GM19239 (cell line): ENCODE measurements at regions not wholly inside any gene's neighbourhood (a gene's known extent, or its start where the extent isn't known, plus 50 kb on each side); places are given as distances from the start of the nearest gene placed in this dataset.
"Not testable (repeated sequence)": the region's sequence is repeated elsewhere in the genome, so short reads cannot be mapped to it uniquely, and the experiment has no call there.

Experiments
- DNase-seq: peaks from one replicate; pipeline ENCODE4 v3.0.0; 2011; ENCODE audit warnings: low spot score; ENCODE audit not compliant: insufficient read length
- FAIRE-seq: peaks from 2 replicates; lab custom pipeline; 2011; peaks lifted over from hg19 to GRCh38; lab: Jason Lieb, UNC

GRCh38 chr10:28139138-28139537 lies 140.3 kb upstream of the ODAD2 start:
- FAIRE-seq = no peak
- DNase-seq = no peak

GRCh38 chr10:28137907-28138880 lies 139.3 kb upstream of the ODAD2 start:
- FAIRE-seq (no peak), DNase-seq (no peak)

DNA sequence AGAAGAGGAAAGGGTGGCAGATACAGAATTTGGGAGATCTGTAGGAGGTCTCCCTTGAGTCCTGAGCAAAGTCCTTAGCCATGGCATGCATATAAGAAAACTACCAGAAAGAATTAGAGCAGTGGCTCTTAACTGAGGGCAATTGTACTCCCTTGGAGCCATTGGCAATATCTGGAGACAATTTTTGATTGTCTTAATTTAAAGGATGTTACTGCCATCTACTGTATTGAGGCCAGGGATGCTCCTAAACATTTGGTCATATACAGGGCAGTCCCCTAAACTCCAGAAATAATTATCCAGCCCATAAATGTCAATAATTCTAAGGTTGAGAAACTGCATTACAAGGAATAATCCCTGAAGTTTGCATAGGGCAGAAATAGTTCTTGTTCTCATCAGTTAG lies 136.4 kb upstream of the ODAD2 start:
- no peak for FAIRE-seq
- DNase-seq = no peak

DNA sequence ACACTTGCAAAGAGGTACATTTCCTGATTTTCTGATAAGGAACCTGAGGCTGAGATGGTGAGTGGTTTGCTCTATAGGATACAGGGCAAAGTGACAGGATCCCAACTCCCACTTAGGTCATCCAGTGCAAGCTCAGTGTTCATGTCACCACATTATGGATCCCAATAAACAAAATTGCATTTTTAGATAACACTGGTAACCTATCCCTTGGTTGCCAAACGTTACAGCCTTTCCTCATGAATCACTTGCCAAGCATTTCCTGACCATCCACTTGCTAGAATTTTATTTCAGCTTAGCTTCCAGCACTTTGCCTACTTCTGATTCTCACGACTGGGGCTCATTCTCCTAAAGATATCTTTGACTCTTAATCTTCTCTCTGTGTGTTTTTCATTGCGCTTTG lies 131.4 kb upstream of the ODAD2 start:
- DNase-seq (no peak), FAIRE-seq (no peak)

- DNase-seq = no peak
- FAIRE-seq = no peak
Measured at GRCh38 chr10:28127881-28128280, 129.0 kb upstream of the ODAD2 start.

DNA sequence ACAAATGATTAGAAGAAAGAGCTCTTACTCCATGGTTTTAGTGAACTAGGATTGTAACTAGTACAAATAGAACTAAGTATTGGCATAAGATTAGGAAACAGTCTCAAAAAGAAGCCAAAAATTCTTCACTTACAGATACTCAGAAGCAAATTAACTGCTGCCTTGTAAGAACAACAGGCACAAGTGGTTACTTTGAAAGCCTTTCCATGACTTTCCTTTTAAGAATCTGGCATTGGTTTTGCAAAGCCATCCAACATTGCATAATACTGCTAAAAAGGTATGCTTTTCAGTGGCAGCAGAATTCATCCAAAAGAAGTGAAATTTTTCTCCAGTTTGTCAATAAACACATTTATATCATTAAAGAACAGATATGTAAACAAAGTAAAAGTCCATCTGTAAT lies 126.8 kb upstream of the ODAD2 start:
- DNase-seq = no peak
- no peak for FAIRE-seq

GRCh38 chr10:28120795-28121194 lies 121.9 kb upstream of the ODAD2 start:
- FAIRE-seq (no peak), DNase-seq (no peak)

- no peak for FAIRE-seq
- no peak for DNase-seq
Measured at GRCh38 chr10:28120043-28120749, 121.3 kb upstream of the ODAD2 start.

DNA sequence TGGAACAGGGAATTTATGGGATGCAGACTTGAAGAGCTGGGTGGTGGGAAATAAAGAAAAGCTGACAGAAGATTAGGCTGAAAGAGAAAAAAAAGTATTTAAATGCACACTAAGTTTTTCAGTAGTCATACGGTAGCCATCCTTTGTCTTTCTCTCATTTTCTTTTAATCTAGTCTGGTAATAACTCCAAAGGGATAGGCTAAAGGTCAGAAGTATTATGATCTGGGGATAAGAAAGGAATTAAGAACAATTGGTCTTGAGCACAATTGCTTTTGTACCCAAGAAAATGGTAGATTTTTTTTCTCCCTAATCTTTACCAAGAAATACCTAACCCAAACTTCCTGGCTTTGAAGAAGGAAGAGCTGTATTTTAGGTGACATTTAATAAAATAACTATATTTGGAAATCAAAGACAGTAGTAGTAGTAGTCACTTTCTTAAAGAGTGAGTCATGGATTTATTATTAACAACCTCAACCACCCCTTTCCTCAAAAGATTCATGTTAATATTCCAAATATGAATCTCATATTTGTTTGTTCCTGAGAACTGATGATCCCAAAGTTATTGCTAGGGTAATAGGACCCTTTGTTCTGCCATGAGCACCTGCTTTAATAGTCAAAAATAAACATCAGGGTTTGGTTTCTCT lies 120.2 kb upstream of the ODAD2 start:
- FAIRE-seq (no peak), DNase-seq (no peak)

DNA sequence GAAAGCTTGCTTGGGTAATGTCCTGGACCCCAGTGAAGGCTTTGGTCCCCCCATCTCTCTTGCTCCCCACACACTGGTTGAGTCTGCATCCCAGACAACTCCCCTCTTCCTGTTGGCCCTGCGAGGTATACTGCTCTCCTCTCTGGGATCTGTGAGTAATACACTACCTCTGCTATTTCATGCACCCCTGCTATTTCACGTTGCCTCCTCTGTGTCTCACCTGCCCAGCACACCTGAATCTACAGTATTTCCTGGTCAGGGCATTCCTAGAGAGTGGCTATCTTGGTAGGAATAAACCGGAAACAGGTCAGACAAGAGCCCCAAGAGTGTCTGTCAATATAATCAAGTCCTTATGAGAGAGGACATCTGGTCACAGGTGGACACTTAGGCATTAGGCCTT lies 114.3 kb upstream of the ODAD2 start:
- DNase-seq = no peak
- no peak for FAIRE-seq

DNA sequence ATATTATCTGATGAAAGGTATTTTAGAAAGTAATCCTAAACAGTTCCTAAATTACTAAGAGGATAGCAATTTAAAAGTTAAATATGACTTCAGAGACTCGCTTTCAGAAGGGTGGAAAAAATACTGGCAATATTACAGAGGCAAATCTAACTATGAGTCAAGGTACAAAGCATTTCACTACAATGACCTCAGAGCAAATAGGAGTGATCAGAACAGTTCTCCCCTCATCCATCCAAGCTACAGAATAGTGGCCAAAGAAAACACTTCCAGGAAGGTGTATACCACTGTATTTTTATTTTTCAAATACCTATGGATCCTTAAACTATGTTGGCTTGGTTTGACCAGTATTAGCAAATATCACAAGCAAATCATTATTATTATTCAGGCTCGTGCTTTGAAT lies 112.8 kb upstream of the ODAD2 start:
- FAIRE-seq = no peak
- no peak for DNase-seq

- no peak for DNase-seq
- no peak for FAIRE-seq
Measured at GRCh38 chr10:28105561-28105960, 106.7 kb upstream of the ODAD2 start.

- no peak for DNase-seq
- no peak for FAIRE-seq
Measured at GRCh38 chr10:28097633-28098032, 98.8 kb upstream of the ODAD2 start.

DNA sequence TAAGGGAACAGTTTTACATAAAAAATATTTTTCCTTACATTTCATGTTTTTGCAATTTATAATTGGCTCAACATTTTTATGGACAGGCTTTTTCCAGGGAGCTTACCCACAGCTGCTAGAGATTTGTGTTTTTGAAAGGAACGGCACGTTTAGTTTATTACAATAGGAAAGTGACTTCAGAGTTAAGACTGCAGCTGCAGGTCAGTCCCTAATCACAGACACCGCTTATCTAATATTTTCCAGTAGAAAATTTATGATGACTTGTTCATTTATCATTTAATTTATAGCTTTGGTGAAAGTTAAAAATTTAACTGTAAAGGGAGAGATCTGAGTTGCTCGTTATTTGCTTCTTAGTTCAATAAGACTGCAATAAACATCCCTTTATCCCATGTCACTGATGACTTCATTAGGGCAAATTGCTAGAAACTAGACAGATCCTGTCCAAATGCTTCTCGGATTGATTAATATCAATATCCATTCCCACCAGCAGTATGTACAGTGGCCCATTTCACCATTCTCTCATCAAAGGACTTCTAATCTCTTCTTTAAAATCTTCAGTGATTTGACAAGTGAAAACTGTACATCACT lies 97.0 kb upstream of the ODAD2 start:
- no peak for FAIRE-seq
- DNase-seq = no peak

GRCh38 chr10:28094121-28094520 lies 95.2 kb upstream of the ODAD2 start:
- no peak for DNase-seq
- no peak for FAIRE-seq

DNA sequence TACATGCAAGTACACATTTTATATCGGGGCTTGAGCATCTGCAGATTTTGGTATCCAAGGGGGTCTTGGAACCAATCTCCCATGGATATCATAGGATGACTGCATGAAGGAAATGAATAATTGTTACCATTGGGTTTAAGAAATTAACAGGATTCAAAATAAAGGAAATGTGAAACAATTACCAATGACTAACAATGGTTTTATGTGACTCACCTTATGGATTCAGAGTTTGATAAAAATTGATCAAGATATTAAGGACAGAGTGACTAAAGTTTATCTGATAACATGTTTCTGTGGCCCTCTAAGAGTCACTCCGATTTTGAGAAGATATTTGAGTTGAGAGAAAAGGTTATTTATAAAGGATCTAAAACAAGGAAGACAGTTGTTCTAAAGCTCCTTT lies 93.0 kb upstream of the ODAD2 start:
- no peak for DNase-seq
- FAIRE-seq = no peak

DNA sequence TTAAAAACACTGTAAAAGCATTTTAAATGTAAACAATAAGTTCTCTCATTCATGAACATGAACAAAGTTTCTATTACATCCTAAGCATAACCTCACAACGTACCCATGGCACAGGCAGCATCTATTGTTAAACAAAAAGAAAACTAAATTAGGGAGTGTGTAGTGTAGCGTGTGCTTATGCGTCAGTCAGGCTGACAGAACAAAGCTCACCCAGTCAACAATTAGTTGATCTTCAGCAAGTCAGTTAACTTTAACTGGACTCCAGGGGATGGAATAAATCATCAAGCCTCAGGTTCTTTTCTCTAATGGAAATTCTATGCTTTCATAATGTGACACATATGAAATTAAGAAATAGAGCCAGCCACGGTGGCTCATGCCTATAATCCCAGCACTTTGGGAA lies 91.6 kb upstream of the ODAD2 start:
- no peak for DNase-seq

GRCh38 chr10:28089467-28089866 lies 90.6 kb upstream of the ODAD2 start:
- FAIRE-seq = no peak
- DNase-seq = no peak

More for the DNA sequence above, 91.6 kb upstream of the ODAD2 start:
- FAIRE-seq = no peak

DNA sequence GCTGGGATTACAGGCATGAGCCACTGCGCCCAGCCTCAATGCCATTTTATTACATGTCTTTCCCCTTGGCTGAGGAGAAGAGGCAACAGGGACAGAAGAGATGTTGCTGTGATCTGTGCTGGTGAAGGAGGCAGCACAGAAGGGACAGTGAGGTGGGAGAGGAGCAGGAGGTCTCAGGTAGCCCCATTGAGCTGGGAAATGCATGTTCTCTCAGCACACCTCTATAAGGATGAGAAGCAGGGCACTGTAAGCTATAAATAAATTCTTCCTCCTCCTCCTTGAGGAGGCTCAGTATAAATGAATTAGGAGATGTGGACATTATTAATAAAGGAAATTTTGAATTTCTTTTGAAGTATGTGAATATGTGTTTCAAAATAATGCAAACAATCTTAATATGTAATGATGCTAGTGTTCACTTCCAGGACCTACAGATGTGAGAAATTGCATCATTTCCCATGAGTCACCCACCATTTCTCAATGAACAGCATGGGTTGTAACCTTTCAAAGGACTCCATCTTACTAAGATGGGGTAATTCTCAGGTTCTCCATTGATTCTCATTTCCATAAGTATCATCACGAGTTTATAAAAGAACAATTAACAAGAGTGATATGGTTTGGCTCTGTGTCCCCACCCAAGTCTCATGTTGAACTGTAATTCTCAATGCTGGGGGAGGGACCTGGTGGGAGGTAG lies 88.9 kb upstream of the ODAD2 start:
- DNase-seq (no peak), FAIRE-seq (no peak)

GRCh38 chr10:28085760-28086159 lies 86.9 kb upstream of the ODAD2 start:
- FAIRE-seq, DNase-seq: not testable (repeated sequence)
